H1 (cell line): ENCODE measurements at regions not wholly inside any gene's neighbourhood (a gene's known extent, or its start where the extent isn't known, plus 50 kb on each side); places are given as distances from the start of the nearest gene placed in this dataset.

Source experiments
- CTCF ChIA-PET: fragments of 300-600 bp; sonication (Branson Sonifier 250); formaldehyde crosslinking; loops from one replicate; lab custom pipeline; 2021; ENCODE audit not compliant: partially characterized antibody; lab: Charles Lee
- POLR2A ChIA-PET: fragments of 300-600 bp; sonication (Branson Sonifier 250); formaldehyde crosslinking; loops from one replicate; lab custom pipeline; 2021; ENCODE audit warnings: inconsistent platforms; ENCODE audit not compliant: partially characterized antibody; lab: Charles Lee
- DNase-seq, 2 experiments: peaks; one replicate each; pipeline versions ENCODE4 v3.0.0 to v3.0.0-alpha.2; 2010 to 2022; ENCODE audit warnings: low spot score in 2 of 2, low read depth in 1 of 2, mixed read lengths in 1 of 2
- FAIRE-seq: peaks from 2 replicates; lab custom pipeline; 2011; peaks lifted over from hg19 to GRCh38; lab: Jason Lieb, UNC
- H2AFZ ChIP-seq: 2 replicates; pipeline ENCODE4 v1.8.1; 2012; ENCODE audit warnings: low read length, inconsistent platforms
- H2AK5ac ChIP-seq: 2 replicates; pipeline ENCODE4 v1.6.1; 2013; ENCODE audit warnings: low read depth, low read length
- H2BK120ac ChIP-seq: replicated peaks from 2 replicates; pipeline ENCODE3; 2013; ENCODE audit warnings: low read depth, low read length, inconsistent platforms
- H2BK12ac ChIP-seq: 2 replicates; pipeline ENCODE4 v1.6.1; 2013; ENCODE audit warnings: low read depth, low read length
- H2BK15ac ChIP-seq: 2 replicates; pipeline ENCODE4 v1.6.1; 2013; ENCODE audit warnings: low read length
- H2BK20ac ChIP-seq: 2 replicates; pipeline ENCODE4 v1.6.1; 2013; ENCODE audit warnings: low read length
- H2BK5ac ChIP-seq: 2 replicates; pipeline ENCODE4 v1.6.1; 2013; ENCODE audit warnings: low read depth, low read length
- H3K14ac ChIP-seq: 2 replicates; pipeline ENCODE4 v1.6.1; 2013; ENCODE audit warnings: inconsistent platforms; ENCODE audit not compliant: insufficient read length
- H3K18ac ChIP-seq: 2 replicates; pipeline ENCODE4 v1.6.1; 2013; ENCODE audit warnings: low read length; ENCODE audit errors: extremely low read depth
- H3K23ac ChIP-seq: 2 replicates; pipeline ENCODE4 v1.6.1; 2013; ENCODE audit warnings: inconsistent platforms; ENCODE audit not compliant: insufficient read length
- H3K23me2 ChIP-seq: 2 replicates; pipeline ENCODE4 v1.6.1; 2013; ENCODE audit warnings: low read depth, low read length
- H3K27ac ChIP-seq: 2 replicates; pipeline ENCODE4 v1.6.1; 2011; ENCODE audit warnings: low read depth, low read length, inconsistent platforms
- H3K27me3 ChIP-seq, 4 experiments: replicated peaks in 1 of 4; 1 replicate in 1 of 4; 2 replicates in 3 of 4; pipeline versions ENCODE4 v1.6.1 to v1.8.1; 2011 to 2013; ENCODE audit warnings: low read length in 3 of 4, mild to moderate bottlenecking in 3 of 4, inconsistent platforms in 2 of 4, mixed read lengths in 2 of 4, moderate library complexity in 1 of 4; ENCODE audit not compliant: control insufficient read depth in 3 of 4, insufficient read depth in 3 of 4; ENCODE audit errors: extremely low read depth in 1 of 4
- H3K36me3 ChIP-seq, 4 experiments: 2 replicates each; pipeline versions ENCODE4 v1.6.1 to v1.8.1; 2011 to 2013; ENCODE audit warnings: mild to moderate bottlenecking in 4 of 4, low read length in 3 of 4, moderate library complexity in 2 of 4, control low read depth in 1 of 4, inconsistent platforms in 1 of 4; ENCODE audit not compliant: insufficient read depth in 4 of 4, control insufficient read depth in 2 of 4
- H3K4ac ChIP-seq: replicated peaks from 2 replicates; pipeline ENCODE3; 2013; ENCODE audit warnings: low read length, low read depth, mixed read lengths, inconsistent platforms; ENCODE audit not compliant: insufficient read length
- H3K4me1 ChIP-seq, 4 experiments: replicated peaks in 1 of 4; 1 replicate in 1 of 4; 2 replicates in 3 of 4; pipeline versions ENCODE4 v1.6.1 to v1.8.1; 2011 to 2013; ENCODE audit warnings: low read length in 3 of 4, inconsistent platforms in 2 of 4, mixed read lengths in 1 of 4; ENCODE audit not compliant: insufficient read depth in 4 of 4, control insufficient read depth in 3 of 4
- H3K4me2 ChIP-seq, 2 experiments: 2 replicates each; pipeline versions ENCODE4 v1.6.1 to v1.8.1; 2011 to 2013; ENCODE audit warnings: low read depth in 2 of 2, low read length in 2 of 2, control low read depth in 1 of 2, inconsistent platforms in 1 of 2, mild to moderate bottlenecking in 1 of 2; ENCODE audit not compliant: insufficient read depth in 1 of 2
- H3K4me3 ChIP-seq, 4 experiments: fragments of 200-600, 300-600 bp in 1 of 4; sonication (generic), shearing (Covaris generic), sonication (Bioruptor Twin) in 1 of 4; 2 replicates each; pipeline versions ENCODE4 v1.5.1 to v1.8.1; 2011 to 2016; ENCODE audit warnings: low read length in 4 of 4, low read depth in 3 of 4, control low read depth in 2 of 4, inconsistent platforms in 2 of 4, mild to moderate bottlenecking in 2 of 4, mixed read lengths in 1 of 4, moderate library complexity in 1 of 4; ENCODE audit not compliant: insufficient read depth in 2 of 4; ENCODE audit errors: extremely low read depth in 1 of 4
- H3K56ac ChIP-seq: replicated peaks from 2 replicates; pipeline ENCODE3; 2013; ENCODE audit warnings: low read depth, mild to moderate bottlenecking, mixed read lengths, low read length, inconsistent platforms; ENCODE audit not compliant: insufficient read length
- H3K79me1 ChIP-seq: 2 replicates; pipeline ENCODE4 v1.6.1; 2013; ENCODE audit warnings: low read depth, low read length, control low read depth
- H3K79me2 ChIP-seq, 2 experiments: 2 replicates each; pipeline versions ENCODE4 v1.6.1 to v1.8.1; 2012 to 2013; ENCODE audit warnings: low read length in 2 of 2, mild to moderate bottlenecking in 2 of 2, inconsistent platforms in 1 of 2; ENCODE audit not compliant: insufficient read depth in 2 of 2, control insufficient read depth in 1 of 2
- H3K9ac ChIP-seq, 4 experiments: replicated peaks in 1 of 4; 1 replicate in 1 of 4; 2 replicates in 3 of 4; pipeline versions ENCODE4 v1.6.1 to v1.8.1; 2011 to 2013; ENCODE audit warnings: low read depth in 3 of 4, low read length in 3 of 4, control low read depth in 2 of 4, mild to moderate bottlenecking in 2 of 4, moderate library complexity in 2 of 4, inconsistent platforms in 1 of 4; ENCODE audit errors: extremely low read depth in 1 of 4
- H3K9me3 ChIP-seq, 2 experiments: 2 replicates each; pipeline versions ENCODE4 v1.6.1 to v1.8.1; 2012 to 2013; ENCODE audit warnings: mild to moderate bottlenecking in 2 of 2, moderate library complexity in 2 of 2, control low read depth in 1 of 2, inconsistent platforms in 1 of 2, low read depth in 1 of 2, low read length in 1 of 2, mixed read lengths in 1 of 2; ENCODE audit not compliant: insufficient read depth in 2 of 2
- H4K20me1 ChIP-seq, 2 experiments: replicated peaks in 1 of 2; 2 replicates each; pipeline versions ENCODE3 to v1.8.1; 2011 to 2013; ENCODE audit warnings: inconsistent platforms in 2 of 2, low read length in 2 of 2, mild to moderate bottlenecking in 1 of 2; ENCODE audit not compliant: insufficient read depth in 2 of 2, control insufficient read depth in 1 of 2
- H4K5ac ChIP-seq: 2 replicates; pipeline ENCODE4 v1.6.1; 2013; ENCODE audit warnings: low read length, low read depth, mixed read lengths, inconsistent platforms; ENCODE audit not compliant: insufficient read length
- H4K8ac ChIP-seq: 2 replicates; pipeline ENCODE4 v1.8.0; 2013; ENCODE audit warnings: mild to moderate bottlenecking, moderate library complexity, low read length, inconsistent platforms; ENCODE audit not compliant: insufficient read depth; ENCODE audit errors: extremely low read depth
- H4K91ac ChIP-seq: replicated peaks from 2 replicates; pipeline ENCODE3; 2013; ENCODE audit warnings: low read length, mixed read lengths, inconsistent platforms; ENCODE audit not compliant: insufficient read length
- KDM5A ChIP-seq: fragments of 200-600 bp; IDR thresholded peaks from 2 replicates; pipeline ENCODE4 v1.7.1; 2012; ENCODE audit warnings: mild to moderate bottlenecking, low read length, inconsistent platforms, mixed read lengths
- NANOG ChIP-seq: IDR thresholded peaks from 2 replicates; pipeline ENCODE4 v1.6.1; 2011; ENCODE audit warnings: low read length, low read depth, mild to moderate bottlenecking, inconsistent platforms; ENCODE audit not compliant: insufficient read depth, poor library complexity, severe bottlenecking
- RXRA ChIP-seq: IDR thresholded peaks from 2 replicates; pipeline ENCODE4 v1.6.1; 2011; ENCODE audit warnings: low read depth, mild to moderate bottlenecking, low read length, moderate library complexity; ENCODE audit not compliant: insufficient read depth
- SIRT6 ChIP-seq: IDR thresholded peaks from one replicate; pipeline ENCODE4 v1.7.1; 2012; ENCODE audit warnings: low read length, inconsistent platforms
- TBP ChIP-seq: IDR thresholded peaks from 2 replicates; pipeline ENCODE4 v1.6.1; 2011; ENCODE audit warnings: low read depth, low read length, improper control_type of control experiment
- WGBS, 2 experiments: shearing (Covaris generic) in 1 of 2; methylation state at CpG; one replicate each; pipeline versions ENCODE4 v1.1.6 to v1.1.7; 2013 to 2015; ENCODE audit warnings: low lambda C conversion rate in 2 of 2, mixed read lengths in 2 of 2, inconsistent platforms in 1 of 2, low coverage in 1 of 2, missing lambda C conversion rate in 1 of 2; ENCODE audit not compliant: insufficient replicate concordance in 2 of 2, insufficient coverage in 1 of 2, insufficient read length in 1 of 2; ENCODE audit errors: extremely low coverage in 1 of 2, missing lambda C conversion rate in 1 of 2; 5-methylcytosine and 5-hydroxymethylcytosine counted together

DNA sequence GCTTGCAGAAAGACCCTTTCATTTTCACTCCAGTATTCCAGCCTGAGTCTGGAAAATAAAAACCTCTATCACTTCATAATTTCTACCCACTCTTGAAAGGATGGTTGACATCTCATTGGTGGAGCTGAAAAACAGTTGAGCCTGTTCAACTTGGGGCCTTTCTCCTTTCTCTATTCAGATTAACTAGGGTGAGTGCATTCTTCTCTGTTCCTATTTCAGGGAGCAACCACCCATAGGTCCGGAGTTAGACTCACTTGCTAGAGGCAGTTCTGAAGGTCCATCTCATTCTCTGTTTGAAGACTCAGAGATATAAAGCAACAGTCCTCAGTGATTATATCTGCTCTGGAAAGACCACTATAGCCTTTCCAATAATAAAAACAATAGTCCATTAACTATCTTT, 167.9 kb upstream of the SPOPL start:
- no peaks in the 10 kb centered on the region for H4K20me1 ChIP-seq
- H3K23me2 ChIP-seq = no peaks in the 10 kb centered on the region
- H3K4me1 ChIP-seq = no peaks in the 10 kb centered on the region
- H2BK12ac ChIP-seq = no peak overlapping the region
- no peaks in the 10 kb centered on the region for H3K79me2 ChIP-seq
- no peaks in the 10 kb centered on the region for H3K79me1 ChIP-seq
- no peak overlapping the region for H2BK120ac ChIP-seq
- no peak overlapping the region for H3K4me3 ChIP-seq
- no peak overlapping the region for H3K18ac ChIP-seq
- TF ChIP-seq TBP (no peak), NANOG (no peak), KDM5A (no peak), SIRT6 (no peak), RXRA (no peak)
- TF ChIP-seq, all 59 proteins: peak for 0
- H2AK5ac ChIP-seq = no peak overlapping the region
- no peak overlapping the region for H2AFZ ChIP-seq
- H3K27ac ChIP-seq = no peak overlapping the region
- CTCF ChIA-PET = interaction anchor here (1.0 kb wide), 1 partner anchor 56 kb away, joined by 4 read pairs; no protein-coding TSS in a partner anchor
- FAIRE-seq (no peak), DNase-seq (no peak)
- no peak overlapping the region for H2BK15ac ChIP-seq
- H2BK20ac ChIP-seq = no peak overlapping the region
- H3K23ac ChIP-seq = no peak overlapping the region
- no peak overlapping the region for H4K5ac ChIP-seq
- no peak overlapping the region for H3K56ac ChIP-seq
- no peaks in the 10 kb centered on the region for H3K27me3 ChIP-seq
- POLR2A ChIA-PET = no interaction called here
- WGBS, 2 experiments = 81% methylated on average over 1 of the region's 1 CpG; no CpG with 5 or more reads in 1 of the 2 experiments
- no peak overlapping the region for H4K91ac ChIP-seq
- no peak overlapping the region for H3K4ac ChIP-seq
- H2BK5ac ChIP-seq = no peak overlapping the region
- H4K8ac ChIP-seq = no peak overlapping the region
- H3K9ac ChIP-seq = no peak overlapping the region
- no peaks in the 10 kb centered on the region for H3K9me3 ChIP-seq
- no peak overlapping the region for H3K14ac ChIP-seq
- no peak overlapping the region for H3K4me2 ChIP-seq
- H3K36me3 ChIP-seq = no peaks in the 10 kb centered on the region
